Left lung (tissue), 4 donors: ENCODE measurements at regions not wholly inside any gene's neighbourhood (a gene's known extent, or its start where the extent isn't known, plus 50 kb on each side); places are given as distances from the start of the nearest gene placed in this dataset.

Source experiments
- ATAC-seq: fragments of 200-7000 bp; cut with Tn5 transposase; one replicate; pipeline ENCODE4 v1.9.1; 2020; ENCODE audit warnings: moderate library complexity
- DNase-seq, 4 donors: peaks; one replicate each; pipeline ENCODE4 v3.0.0-alpha.2; 2013 to 2020
- H3K27ac ChIP-seq, 2 donors: fragments of 200-600 bp; sonication (generic) in 1 of 2; one replicate each; pipeline versions ENCODE4 v1.5.0 to v1.8.0; 2020 to 2021
- H3K27me3 ChIP-seq, 2 donors: fragments of 200-600 bp; sonication (generic) in 1 of 2; one replicate each; pipeline versions ENCODE4 v1.5.0 to v1.8.0; 2020 to 2021
- H3K36me3 ChIP-seq, 2 donors: fragments of 200-600 bp; sonication (generic) in 1 of 2; one replicate each; pipeline versions ENCODE4 v1.5.0 to v1.8.0; 2020 to 2021
- H3K4me1 ChIP-seq, 2 donors: fragments of 200-600 bp; one replicate each; pipeline ENCODE4 v1.8.0; 2021
- H3K4me3 ChIP-seq, 2 donors: fragments of 200-600 bp; sonication (generic) in 1 of 2; one replicate each; pipeline versions ENCODE4 v1.5.0 to v1.8.0; 2020 to 2021; ENCODE audit warnings: mild to moderate bottlenecking in 1 of 2
- H3K9me3 ChIP-seq, 2 donors: fragments of 200-600 bp; sonication (generic) in 1 of 2; one replicate each; pipeline versions ENCODE4 v1.5.0 to v1.8.0; 2020 to 2021
- intact Hi-C, 2 donors: fragments of 100-400 bp; cut with DNase I; formaldehyde crosslinking; loops; one replicate each; pipeline versions ENCODE4 v1.11.2 to v1.14.2; 2022
- TF ChIP-seq, protein P1 (sequence below), 2 donors: fragments of 200-600 bp; sonication (generic) in 1 of 2; IDR thresholded peaks; one replicate each; pipeline versions ENCODE4 v1.5.0 to v1.8.0; 2021; ENCODE audit warnings: antibody characterized with exemption in 2 of 2
- donor health status: DM: no; HTN: yes; CAD: no.
- donor health status: DM: no; HTN: no; CAD: no.

GRCh38 chr9:25381141-25381540 is 297.1 kb downstream of the TUSC1 start:
- H3K4me3 ChIP-seq: no peak overlapping the region
- TF ChIP-seq, protein P1, sequence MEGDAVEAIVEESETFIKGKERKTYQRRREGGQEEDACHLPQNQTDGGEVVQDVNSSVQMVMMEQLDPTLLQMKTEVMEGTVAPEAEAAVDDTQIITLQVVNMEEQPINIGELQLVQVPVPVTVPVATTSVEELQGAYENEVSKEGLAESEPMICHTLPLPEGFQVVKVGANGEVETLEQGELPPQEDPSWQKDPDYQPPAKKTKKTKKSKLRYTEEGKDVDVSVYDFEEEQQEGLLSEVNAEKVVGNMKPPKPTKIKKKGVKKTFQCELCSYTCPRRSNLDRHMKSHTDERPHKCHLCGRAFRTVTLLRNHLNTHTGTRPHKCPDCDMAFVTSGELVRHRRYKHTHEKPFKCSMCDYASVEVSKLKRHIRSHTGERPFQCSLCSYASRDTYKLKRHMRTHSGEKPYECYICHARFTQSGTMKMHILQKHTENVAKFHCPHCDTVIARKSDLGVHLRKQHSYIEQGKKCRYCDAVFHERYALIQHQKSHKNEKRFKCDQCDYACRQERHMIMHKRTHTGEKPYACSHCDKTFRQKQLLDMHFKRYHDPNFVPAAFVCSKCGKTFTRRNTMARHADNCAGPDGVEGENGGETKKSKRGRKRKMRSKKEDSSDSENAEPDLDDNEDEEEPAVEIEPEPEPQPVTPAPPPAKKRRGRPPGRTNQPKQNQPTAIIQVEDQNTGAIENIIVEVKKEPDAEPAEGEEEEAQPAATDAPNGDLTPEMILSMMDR (IDR thresholded peaks at IDR 0.05): no peak
- H3K27me3 ChIP-seq: no peaks in the 10 kb centered on the region
- no peak overlapping the region for H3K27ac ChIP-seq
- intact Hi-C loops: no loop called here
- no peaks in the 10 kb centered on the region for H3K36me3 ChIP-seq
- H3K9me3 ChIP-seq: no peaks in the 10 kb centered on the region
- DNase-seq (peak in 2 of 4 donors; percentile 46 to 57), ATAC-seq (no peak)
- H3K4me1 ChIP-seq: no peaks in the 10 kb centered on the region

DNA sequence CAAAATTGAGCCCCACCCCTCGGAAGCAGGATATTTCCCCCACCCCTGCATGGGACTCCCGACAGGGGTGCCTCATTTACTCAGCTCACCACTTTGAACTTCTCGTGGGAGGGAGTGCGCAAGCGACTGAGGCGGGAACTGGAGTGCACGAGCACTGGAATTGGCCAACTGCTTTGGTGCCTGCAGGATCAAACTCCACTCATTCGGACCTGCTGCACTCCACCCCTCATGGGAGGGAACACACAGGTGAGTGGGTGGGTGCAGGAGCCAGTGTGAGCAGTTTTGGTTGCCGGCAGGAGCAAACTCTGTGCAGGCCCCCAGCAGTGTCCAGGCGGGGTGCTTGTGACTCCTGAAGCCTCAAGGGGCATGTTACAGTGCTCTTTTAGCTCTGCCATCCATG is 301.2 kb downstream of the TUSC1 start:
- TF ChIP-seq, protein P1 (IDR thresholded peaks at IDR 0.05): no peak
- no peaks in the 10 kb centered on the region for H3K27me3 ChIP-seq
- H3K4me1 ChIP-seq: no peaks in the 10 kb centered on the region
- H3K27ac ChIP-seq: no peak overlapping the region
- no peak overlapping the region for H3K4me3 ChIP-seq
- intact Hi-C loops: no loop called here
- ATAC-seq: no peak
- H3K9me3 ChIP-seq: peaks cover 0 to 4% of the 10 kb centered on the region in 2 donors
- DNase-seq: peak in 1 of 4 donors; percentile 25
- no peaks in the 10 kb centered on the region for H3K36me3 ChIP-seq

- TF ChIP-seq, protein P1 (IDR thresholded peaks at IDR 0.05): no peak
- Histone ChIP-seq H3K9me3 (peaks cover 0 to 4% of the 10 kb centered on the region in 2 donors), H3K36me3 (no peaks in the 10 kb centered on the region), H3K27ac (no peak overlapping the region), H3K27me3 (no peaks in the 10 kb centered on the region), H3K4me1 (no peaks in the 10 kb centered on the region), H3K4me3 (no peak overlapping the region)
- DNase-seq: no peak
- ATAC-seq: no peak
- intact Hi-C loops: no loop called here
These were observed 304.0 kb downstream of the TUSC1 start for GRCh38 chr9:25374281-25374680.

- Histone ChIP-seq H3K27me3 (no peaks in the 10 kb centered on the region), H3K4me3 (no peak overlapping the region), H3K4me1 (no peaks in the 10 kb centered on the region), H3K36me3 (no peaks in the 10 kb centered on the region), H3K9me3 (peaks cover 0 to 4% of the 10 kb centered on the region in 2 donors), H3K27ac (no peak overlapping the region)
- DNase-seq (peak in 1 of 4 donors; percentile 6), ATAC-seq (no peak)
- TF ChIP-seq, protein P1 (IDR thresholded peaks at IDR 0.05): no peak
- intact Hi-C loops: no loop called here
These were observed 311.3 kb downstream of the TUSC1 start for GRCh38 chr9:25366906-25367305.

DNA sequence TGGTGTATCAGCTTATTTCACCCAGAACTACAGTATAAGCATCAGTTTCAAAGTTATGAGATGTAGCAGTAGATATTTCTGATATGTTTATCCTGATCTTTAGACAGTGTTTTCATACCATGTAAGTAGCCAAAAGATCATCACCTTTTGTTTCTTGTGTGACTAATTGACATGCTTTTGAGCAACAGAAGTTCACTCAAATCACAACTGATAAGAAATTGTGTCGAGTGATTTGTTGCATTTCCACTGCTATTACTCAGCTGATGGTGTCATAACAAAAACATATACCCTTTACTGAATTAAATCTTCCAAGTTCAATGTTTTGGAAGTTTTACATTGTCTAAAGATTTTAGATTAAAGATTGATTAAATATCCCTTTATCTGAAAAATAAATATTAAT is 324.5 kb downstream of the TUSC1 start:
- intact Hi-C loops: no loop called here
- H3K27ac ChIP-seq: no peak overlapping the region
- no peaks in the 10 kb centered on the region for H3K36me3 ChIP-seq
- no peaks in the 10 kb centered on the region for H3K27me3 ChIP-seq
- H3K4me1 ChIP-seq: no peaks in the 10 kb centered on the region
- no peak for DNase-seq
- H3K9me3 ChIP-seq: peaks cover 0 to 8% of the 10 kb centered on the region in 2 donors
- ATAC-seq: no peak
- TF ChIP-seq, protein P1 (IDR thresholded peaks at IDR 0.05): no peak
- H3K4me3 ChIP-seq: no peak overlapping the region
